Activated naive CD4-positive, alpha-beta T cell treated with anti-CD3 and anti-CD28 coated beads, Interleukin-2, amount 50 U/mL, for 24 hours (primary cell): ENCODE measurements at regions not wholly inside any gene's neighbourhood (a gene's known extent, or its start where the extent isn't known, plus 50 kb on each side); places are given as distances from the start of the nearest gene placed in this dataset.

ENCODE experiments used
- H3K27ac Mint-ChIP-seq: one replicate; pipeline ENCODE4 v1.8.0; 2021; ENCODE audit warnings: mild to moderate bottlenecking, mixed read lengths
- H3K27me3 Mint-ChIP-seq: one replicate; pipeline ENCODE4 v1.8.0; 2021; ENCODE audit warnings: mixed read lengths
- H3K36me3 Mint-ChIP-seq: one replicate; pipeline ENCODE4 v1.8.0; 2021; ENCODE audit warnings: mixed read lengths
- H3K4me1 Mint-ChIP-seq: one replicate; pipeline ENCODE4 v1.8.0; 2021; ENCODE audit warnings: mixed read lengths
- H3K4me3 Mint-ChIP-seq: one replicate; pipeline ENCODE4 v1.8.0; 2021; ENCODE audit warnings: mild to moderate bottlenecking, mixed read lengths
- H3K9me3 Mint-ChIP-seq: one replicate; pipeline ENCODE4 v1.8.0; 2021; ENCODE audit warnings: mixed read lengths

GRCh38 chr3:72109327-72110259, 324.6 kb upstream of the PROK2 start:
- no peaks in the 10 kb centered on the region for H3K4me1 Mint-ChIP-seq
- H3K9me3 Mint-ChIP-seq, result no peaks in the 10 kb centered on the region
- no peak overlapping the region for H3K4me3 Mint-ChIP-seq
- H3K27ac Mint-ChIP-seq, result no peak overlapping the region
- H3K36me3 Mint-ChIP-seq, result no peaks in the 10 kb centered on the region
- H3K27me3 Mint-ChIP-seq, result no peaks in the 10 kb centered on the region

- no peak overlapping the region for H3K4me3 Mint-ChIP-seq
- H3K27ac Mint-ChIP-seq, result no peak overlapping the region
- H3K9me3 Mint-ChIP-seq, result no peaks in the 10 kb centered on the region
- peaks cover 14% of the 10 kb centered on the region for H3K4me1 Mint-ChIP-seq
- H3K27me3 Mint-ChIP-seq, result no peaks in the 10 kb centered on the region
- H3K36me3 Mint-ChIP-seq, result no peaks in the 10 kb centered on the region
These were observed 320.4 kb upstream of the PROK2 start for GRCh38 chr3:72105306-72105705.

- H3K4me3 Mint-ChIP-seq, result no peak overlapping the region
- peak overlapping the region; percentile 6 for H3K27ac Mint-ChIP-seq
- H3K9me3 Mint-ChIP-seq, result no peaks in the 10 kb centered on the region
- H3K27me3 Mint-ChIP-seq, result no peaks in the 10 kb centered on the region
- H3K36me3 Mint-ChIP-seq, result no peaks in the 10 kb centered on the region
- peaks cover 25% of the 10 kb centered on the region for H3K4me1 Mint-ChIP-seq
These were observed 317.2 kb upstream of the PROK2 start for GRCh38 chr3:72102112-72102616.

DNA sequence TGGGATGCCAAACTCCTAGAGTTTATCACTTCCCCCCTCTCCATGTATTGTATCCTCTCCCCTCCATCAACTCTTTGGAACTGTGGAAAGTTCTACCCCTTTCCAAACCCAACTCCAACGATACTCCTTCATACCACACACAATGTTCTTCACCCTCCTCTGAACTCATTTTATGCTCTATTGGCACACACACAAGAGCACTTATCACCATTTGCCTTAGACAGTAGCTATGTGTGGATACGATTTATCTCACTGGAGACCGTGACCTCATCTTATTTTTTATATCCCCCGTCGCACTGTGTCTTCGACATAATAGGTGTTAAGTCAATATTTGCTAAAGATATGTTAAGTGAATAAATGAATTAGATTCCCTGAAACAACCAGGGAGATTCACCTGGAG, 316.5 kb upstream of the PROK2 start:
- Mint-ChIP-seq H3K4me3 (peak overlapping the region; percentile 81), H3K27ac (no peak overlapping the region), H3K36me3 (no peaks in the 10 kb centered on the region), H3K9me3 (no peaks in the 10 kb centered on the region), H3K4me1 (peaks cover 25% of the 10 kb centered on the region), H3K27me3 (no peaks in the 10 kb centered on the region)

- Mint-ChIP-seq H3K4me3 (peak overlapping the region; percentile 81), H3K36me3 (no peaks in the 10 kb centered on the region), H3K9me3 (no peaks in the 10 kb centered on the region), H3K27me3 (no peaks in the 10 kb centered on the region), H3K4me1 (peaks cover 25% of the 10 kb centered on the region), H3K27ac (peak overlapping the region; percentile 54)
These were observed 315.7 kb upstream of the PROK2 start for GRCh38 chr3:72100601-72101187.

GRCh38 chr3:72100080-72100511, 315.1 kb upstream of the PROK2 start:
- H3K4me3 Mint-ChIP-seq, result peak overlapping the region; percentile 81
- H3K9me3 Mint-ChIP-seq, result no peaks in the 10 kb centered on the region
- no peaks in the 10 kb centered on the region for H3K36me3 Mint-ChIP-seq
- peak overlapping the region; percentile 21 for H3K27ac Mint-ChIP-seq
- no peaks in the 10 kb centered on the region for H3K27me3 Mint-ChIP-seq
- H3K4me1 Mint-ChIP-seq, result peaks cover 25% of the 10 kb centered on the region

GRCh38 chr3:72099326-72100079, 314.6 kb upstream of the PROK2 start:
- Mint-ChIP-seq H3K27me3 (no peaks in the 10 kb centered on the region), H3K27ac (no peak overlapping the region), H3K9me3 (no peaks in the 10 kb centered on the region), H3K4me1 (peaks cover 25% of the 10 kb centered on the region), H3K36me3 (no peaks in the 10 kb centered on the region), H3K4me3 (peak overlapping the region; percentile 12)

DNA sequence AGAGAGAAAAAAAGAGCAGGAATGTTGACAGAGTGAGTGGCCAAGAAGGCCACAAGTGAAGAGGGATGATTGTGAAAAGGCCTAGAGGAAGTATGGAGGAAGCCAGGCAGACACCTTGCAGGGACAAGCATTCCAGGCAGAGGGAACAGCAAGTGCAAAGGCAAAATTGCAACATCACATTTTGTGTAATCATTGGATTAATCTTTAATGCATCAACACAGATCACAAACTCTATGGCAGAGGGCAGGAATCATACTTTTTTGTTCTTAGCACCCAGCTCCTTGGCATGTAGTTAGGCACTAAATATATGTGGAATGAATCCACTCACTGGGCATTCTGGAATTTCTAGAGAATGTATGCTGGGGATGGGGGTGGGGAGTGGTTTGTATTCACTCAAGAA, 312.1 kb upstream of the PROK2 start:
- Mint-ChIP-seq H3K4me3 (no peak overlapping the region), H3K27ac (no peak overlapping the region), H3K4me1 (peaks cover 25% of the 10 kb centered on the region), H3K36me3 (no peaks in the 10 kb centered on the region), H3K27me3 (no peaks in the 10 kb centered on the region), H3K9me3 (no peaks in the 10 kb centered on the region)

- no peaks in the 10 kb centered on the region for H3K27me3 Mint-ChIP-seq
- H3K4me1 Mint-ChIP-seq, result peaks cover 13% of the 10 kb centered on the region
- H3K27ac Mint-ChIP-seq, result no peak overlapping the region
- no peaks in the 10 kb centered on the region for H3K9me3 Mint-ChIP-seq
- H3K4me3 Mint-ChIP-seq, result no peak overlapping the region
- no peaks in the 10 kb centered on the region for H3K36me3 Mint-ChIP-seq
These were observed 310.6 kb upstream of the PROK2 start for GRCh38 chr3:72095521-72095920.

GRCh38 chr3:72093992-72094334, 309.0 kb upstream of the PROK2 start:
- Mint-ChIP-seq H3K27ac (no peak overlapping the region), H3K4me1 (no peaks in the 10 kb centered on the region), H3K4me3 (no peak overlapping the region), H3K9me3 (no peaks in the 10 kb centered on the region), H3K36me3 (no peaks in the 10 kb centered on the region), H3K27me3 (no peaks in the 10 kb centered on the region)

DNA sequence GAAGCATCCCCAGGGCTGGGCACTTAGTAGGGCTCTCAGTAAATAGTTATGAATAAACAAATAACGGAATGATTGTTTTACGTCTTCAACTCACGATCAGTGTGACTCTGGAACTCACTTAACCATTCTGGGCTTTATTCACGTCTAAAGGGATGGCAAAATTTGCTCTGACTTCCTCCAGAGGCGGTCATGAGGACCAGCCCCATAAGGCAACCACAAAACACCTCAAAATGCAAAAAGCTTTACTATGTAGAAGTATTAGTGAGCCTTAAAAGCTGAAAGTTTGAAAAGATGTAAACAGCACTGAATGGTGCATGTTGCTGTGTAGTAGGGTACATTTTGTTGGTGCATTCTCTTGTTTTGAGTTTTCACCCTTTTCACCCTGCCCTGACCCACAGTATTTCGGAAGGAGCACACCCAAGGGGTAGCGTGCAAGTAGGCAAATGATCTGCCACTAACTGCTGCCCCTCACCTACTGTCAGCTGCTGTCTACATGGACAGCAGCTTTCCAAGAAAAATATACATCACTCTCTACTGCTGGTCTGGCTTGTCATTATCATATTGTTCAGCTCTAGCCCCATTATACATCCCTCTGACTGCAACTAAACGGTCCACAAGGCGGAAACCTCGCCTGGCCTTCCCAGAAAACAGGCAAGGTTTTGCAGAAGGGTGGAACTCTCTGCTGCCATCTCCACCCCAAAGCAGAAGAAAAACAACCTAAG, 308.5 kb upstream of the PROK2 start:
- H3K9me3 Mint-ChIP-seq, result no peaks in the 10 kb centered on the region
- H3K27me3 Mint-ChIP-seq, result no peaks in the 10 kb centered on the region
- H3K4me1 Mint-ChIP-seq, result no peaks in the 10 kb centered on the region
- no peak overlapping the region for H3K27ac Mint-ChIP-seq
- H3K4me3 Mint-ChIP-seq, result no peak overlapping the region
- no peaks in the 10 kb centered on the region for H3K36me3 Mint-ChIP-seq

DNA sequence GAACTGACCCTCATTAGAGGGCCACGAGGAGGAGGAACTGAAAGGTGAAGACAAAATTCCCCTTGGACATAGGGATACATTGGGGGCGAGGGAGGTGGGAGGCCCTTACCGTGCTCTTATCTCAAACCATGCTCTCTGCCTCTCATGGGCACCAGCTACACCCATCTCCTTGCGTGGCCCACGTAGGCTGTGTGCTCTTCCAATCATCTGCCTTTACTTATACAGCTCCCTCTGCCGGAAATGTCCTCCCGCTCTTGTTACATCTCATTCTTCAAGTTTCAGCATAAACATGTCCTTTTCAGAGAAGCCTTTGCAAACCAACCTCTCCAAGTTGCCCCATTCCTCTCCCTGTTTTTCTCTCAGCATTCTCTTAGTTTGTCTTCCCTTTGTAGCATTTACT, 307.8 kb upstream of the PROK2 start:
- no peaks in the 10 kb centered on the region for H3K9me3 Mint-ChIP-seq
- H3K27me3 Mint-ChIP-seq, result no peaks in the 10 kb centered on the region
- H3K4me3 Mint-ChIP-seq, result no peak overlapping the region
- H3K4me1 Mint-ChIP-seq, result no peaks in the 10 kb centered on the region
- H3K36me3 Mint-ChIP-seq, result no peaks in the 10 kb centered on the region
- no peak overlapping the region for H3K27ac Mint-ChIP-seq

- Mint-ChIP-seq H3K4me1 (peaks cover 1% of the 10 kb centered on the region), H3K4me3 (no peak overlapping the region), H3K36me3 (no peaks in the 10 kb centered on the region), H3K27ac (no peak overlapping the region), H3K27me3 (no peaks in the 10 kb centered on the region), H3K9me3 (no peaks in the 10 kb centered on the region)
These were observed 303.6 kb upstream of the PROK2 start for GRCh38 chr3:72088486-72089025.

DNA sequence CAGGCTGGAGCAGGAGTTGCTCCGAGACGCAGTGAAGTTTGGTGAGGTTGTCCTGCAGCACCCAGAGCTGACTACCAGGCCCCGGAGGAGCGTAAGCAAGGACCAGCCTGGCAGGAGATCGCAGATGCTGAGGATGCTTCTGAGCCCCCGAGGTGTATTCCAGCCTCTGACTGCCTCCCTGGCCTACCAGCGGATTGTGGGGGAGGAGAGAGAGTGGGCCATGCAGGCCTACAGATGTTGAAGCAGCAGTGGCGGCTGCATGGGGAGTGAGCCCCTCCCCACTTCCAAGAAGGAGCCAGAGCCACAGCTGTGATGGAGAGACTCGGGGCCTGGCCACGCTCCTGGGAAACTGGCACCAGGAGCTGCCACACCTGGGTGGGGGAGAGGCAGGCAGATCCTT, 302.5 kb upstream of the PROK2 start:
- no peaks in the 10 kb centered on the region for H3K27me3 Mint-ChIP-seq
- H3K27ac Mint-ChIP-seq, result no peak overlapping the region
- H3K36me3 Mint-ChIP-seq, result no peaks in the 10 kb centered on the region
- no peak overlapping the region for H3K4me3 Mint-ChIP-seq
- H3K9me3 Mint-ChIP-seq, result no peaks in the 10 kb centered on the region
- H3K4me1 Mint-ChIP-seq, result peaks cover 12% of the 10 kb centered on the region

- Mint-ChIP-seq H3K27me3 (no peaks in the 10 kb centered on the region), H3K27ac (no peak overlapping the region), H3K4me1 (peaks cover 15% of the 10 kb centered on the region), H3K4me3 (no peak overlapping the region), H3K36me3 (no peaks in the 10 kb centered on the region), H3K9me3 (no peaks in the 10 kb centered on the region)
These were observed 301.8 kb upstream of the PROK2 start for GRCh38 chr3:72086743-72087087.
